ENCODE measurements at regions not wholly inside any gene's neighbourhood (a gene's known extent, or its start where the extent isn't known, plus 50 kb on each side); places are given as distances from the start of the nearest gene placed in this dataset.

- H3K4me3 ChIP-seq (ENCODE audit: low read length): no peak overlapping the region
- DNase-seq (ENCODE audit: low read depth, low spot score): no peak
Observed at GRCh38 chr1:244998717-244999346, 134.5 kb upstream of the HNRNPU start.

DNA sequence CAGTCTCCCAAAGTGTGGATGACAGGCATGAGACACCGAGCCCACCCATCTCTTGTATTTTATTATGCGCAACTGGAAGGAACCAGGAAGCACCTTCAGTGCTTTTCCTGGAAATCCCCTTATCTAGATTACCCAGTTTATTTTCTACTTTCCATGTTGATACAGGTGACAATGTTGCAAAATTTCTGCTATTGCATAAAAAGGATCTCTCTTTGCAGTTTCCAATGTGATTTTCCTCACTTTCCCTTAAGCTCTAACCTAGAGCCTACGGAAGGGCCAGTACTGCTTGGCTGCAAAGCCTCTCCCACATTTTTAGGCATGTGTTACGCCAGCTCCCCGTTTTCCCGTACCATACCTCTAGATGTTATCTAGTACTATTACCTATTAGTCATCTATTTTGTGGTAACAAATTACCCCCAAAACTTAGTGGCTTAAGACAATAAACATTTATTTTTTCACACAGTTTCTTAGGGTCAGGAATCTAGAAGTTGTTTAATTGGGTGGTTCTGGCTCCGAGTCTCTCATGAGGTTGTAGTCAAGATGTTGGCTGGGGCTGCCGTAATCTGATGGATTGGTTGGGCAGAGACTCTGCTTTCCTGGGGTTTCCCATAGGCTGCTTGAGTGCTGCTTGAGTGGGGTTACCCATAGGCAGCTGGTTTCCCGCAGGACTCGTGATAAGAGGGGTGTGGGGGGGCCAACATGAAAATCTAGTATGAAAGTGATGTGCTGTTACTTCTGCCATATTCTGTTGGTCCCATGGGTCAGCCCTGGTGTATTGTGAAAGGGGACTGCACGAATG is 131.5 kb upstream of the HNRNPU start:
- DNase-seq (ENCODE audit: low read depth, low spot score): no peak
- H3K4me3 ChIP-seq (ENCODE audit: low read length): no peak overlapping the region

GRCh38 chr1:244992833-244993232 is 128.5 kb upstream of the HNRNPU start:
- DNase-seq (ENCODE audit: low read depth, low spot score): no peak
- H3K4me3 ChIP-seq (ENCODE audit: low read length): no peak overlapping the region

GRCh38 chr1:244989813-244990212 is 125.5 kb upstream of the HNRNPU start:
- DNase-seq (ENCODE audit: low read depth, low spot score): no peak
- no peak overlapping the region for H3K4me3 ChIP-seq (ENCODE audit: low read length)

DNA sequence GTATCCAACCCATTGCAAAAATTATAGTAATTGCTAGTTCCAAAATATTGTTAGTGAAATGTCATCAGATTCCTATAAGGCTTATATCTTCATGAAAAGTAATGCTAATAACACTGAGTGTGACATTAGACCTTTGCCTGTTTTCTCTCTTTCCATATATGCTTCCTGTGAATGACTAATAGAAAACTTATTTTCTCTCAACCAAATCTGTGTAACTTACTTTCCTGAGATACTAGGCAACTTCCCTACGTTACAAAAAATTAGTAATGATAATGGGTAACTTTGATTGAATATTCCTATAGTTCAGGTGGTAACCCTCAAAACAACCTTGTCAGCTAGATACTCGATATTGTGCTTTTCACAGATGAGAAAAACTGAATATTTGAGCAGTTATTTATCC is 124.2 kb upstream of the HNRNPU start:
- no peak for DNase-seq (ENCODE audit: low read depth, low spot score)

GRCh38 chr1:244980605-244981004 is 116.3 kb upstream of the HNRNPU start:
- no peak overlapping the region for H3K4me3 ChIP-seq (ENCODE audit: low read length)
- DNase-seq (ENCODE audit: low read depth, low spot score): no peak

More for the DNA sequence above, 124.2 kb upstream of the HNRNPU start:
- no peak overlapping the region for H3K4me3 ChIP-seq (ENCODE audit: low read length)

GRCh38 chr1:244974550-244974949 is 110.2 kb upstream of the HNRNPU start:
- DNase-seq (ENCODE audit: low read depth, low spot score): no peak
- no peak overlapping the region for H3K4me3 ChIP-seq (ENCODE audit: low read length)

DNA sequence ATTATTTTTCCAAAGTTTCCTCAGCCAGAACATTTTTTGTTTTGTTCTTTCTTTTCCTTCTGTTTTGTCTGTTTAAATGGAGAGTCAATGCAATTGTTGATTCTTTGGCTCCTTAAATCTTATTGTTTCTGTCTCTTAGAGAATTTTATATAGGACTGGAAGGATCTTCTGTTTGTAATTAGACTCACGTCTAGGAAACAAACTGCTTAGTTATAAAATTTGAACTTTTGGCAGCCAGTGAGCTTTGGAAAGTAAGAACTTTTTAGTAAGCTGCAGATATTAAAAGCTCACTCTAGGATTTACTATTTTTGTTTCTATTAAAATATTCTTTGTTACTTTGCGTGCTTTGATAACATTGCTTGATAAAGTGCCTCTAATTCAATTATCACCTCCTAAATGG is 109.8 kb upstream of the HNRNPU start:
- no peak overlapping the region for H3K4me3 ChIP-seq (ENCODE audit: low read length)
- no peak for DNase-seq (ENCODE audit: low read depth, low spot score)

DNA sequence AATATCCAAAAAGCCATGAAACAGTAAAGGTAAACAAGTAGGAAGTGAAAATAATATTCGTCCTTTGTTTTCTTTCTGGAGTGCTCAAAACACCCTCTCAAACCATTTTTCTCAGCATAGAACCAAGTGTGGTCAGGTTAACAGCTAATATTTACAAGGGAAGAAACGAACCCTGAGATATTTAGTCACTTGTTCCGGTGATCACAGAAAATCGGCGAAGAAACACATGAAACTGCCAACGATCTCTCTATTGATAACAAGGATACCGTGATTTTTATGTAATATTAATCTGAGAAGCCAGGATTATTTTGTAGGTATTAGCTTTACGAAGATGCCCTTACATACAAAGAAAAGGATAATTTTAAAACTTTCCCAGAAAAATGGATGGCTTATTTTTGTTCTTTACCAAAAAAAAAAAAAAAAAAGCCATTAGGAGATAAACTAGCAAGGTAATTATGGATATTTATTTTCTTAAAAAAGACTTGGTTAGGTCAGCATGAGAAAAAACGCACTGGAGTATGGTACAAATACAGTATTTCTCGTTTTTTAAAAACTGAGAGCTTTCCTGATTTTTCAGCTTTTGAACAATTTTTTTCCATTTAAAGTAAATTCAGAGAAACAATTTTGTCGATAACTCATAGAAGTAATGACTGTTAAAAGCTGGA is 107.3 kb upstream of the HNRNPU start:
- DNase-seq (ENCODE audit: low read depth, low spot score): no peak

GRCh38 chr1:244970744-244971551 is 106.6 kb upstream of the HNRNPU start:
- peak; percentile 90 for DNase-seq (ENCODE audit: low read depth, low spot score)

More for the DNA sequence above, 107.3 kb upstream of the HNRNPU start:
- peak overlapping the region; percentile 77 for H3K4me3 ChIP-seq (ENCODE audit: low read length)

GRCh38 chr1:244970236-244970743 is 105.9 kb upstream of the HNRNPU start:
- peak overlapping the region; percentile 77 for H3K4me3 ChIP-seq (ENCODE audit: low read length)
- no peak for DNase-seq (ENCODE audit: low read depth, low spot score)

More at GRCh38 chr1:244970744-244971551, 106.6 kb upstream of the HNRNPU start:
- peak overlapping the region; percentile 77 for H3K4me3 ChIP-seq (ENCODE audit: low read length)

- H3K4me3 ChIP-seq (ENCODE audit: low read length): peak overlapping the region; percentile 67
- DNase-seq (ENCODE audit: low read depth, low spot score): peak; percentile 32
Observed at GRCh38 chr1:244969355-244970235, 105.3 kb upstream of the HNRNPU start.

GRCh38 chr1:244968881-244969280 is 104.5 kb upstream of the HNRNPU start:
- DNase-seq (ENCODE audit: low read depth, low spot score): no peak
- no peak overlapping the region for H3K4me3 ChIP-seq (ENCODE audit: low read length)

- H3K4me3 ChIP-seq (ENCODE audit: low read length): no peak overlapping the region
- DNase-seq (ENCODE audit: low read depth, low spot score): no peak
Observed at GRCh38 chr1:244968471-244968871, 104.1 kb upstream of the HNRNPU start.

DNA sequence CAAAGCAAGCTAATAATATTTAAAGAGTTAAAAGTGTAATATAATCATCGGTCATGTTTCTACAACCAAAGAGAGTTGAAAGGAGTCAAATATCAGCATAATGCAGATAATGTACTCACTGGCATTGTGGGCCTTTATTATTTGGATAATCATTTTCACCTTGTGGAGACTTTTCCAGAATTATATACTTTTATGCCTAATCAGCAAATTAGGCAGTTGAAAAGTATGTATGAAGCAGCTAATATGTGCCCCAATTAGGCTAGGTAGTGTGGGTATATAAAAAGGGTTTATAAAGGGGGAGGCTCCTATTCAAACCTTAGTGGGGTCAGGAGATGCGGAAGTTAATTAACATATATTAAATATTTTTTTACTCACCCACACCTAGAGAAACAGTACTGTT is 102.8 kb upstream of the HNRNPU start:
- no peak for DNase-seq (ENCODE audit: low read depth, low spot score)

DNA sequence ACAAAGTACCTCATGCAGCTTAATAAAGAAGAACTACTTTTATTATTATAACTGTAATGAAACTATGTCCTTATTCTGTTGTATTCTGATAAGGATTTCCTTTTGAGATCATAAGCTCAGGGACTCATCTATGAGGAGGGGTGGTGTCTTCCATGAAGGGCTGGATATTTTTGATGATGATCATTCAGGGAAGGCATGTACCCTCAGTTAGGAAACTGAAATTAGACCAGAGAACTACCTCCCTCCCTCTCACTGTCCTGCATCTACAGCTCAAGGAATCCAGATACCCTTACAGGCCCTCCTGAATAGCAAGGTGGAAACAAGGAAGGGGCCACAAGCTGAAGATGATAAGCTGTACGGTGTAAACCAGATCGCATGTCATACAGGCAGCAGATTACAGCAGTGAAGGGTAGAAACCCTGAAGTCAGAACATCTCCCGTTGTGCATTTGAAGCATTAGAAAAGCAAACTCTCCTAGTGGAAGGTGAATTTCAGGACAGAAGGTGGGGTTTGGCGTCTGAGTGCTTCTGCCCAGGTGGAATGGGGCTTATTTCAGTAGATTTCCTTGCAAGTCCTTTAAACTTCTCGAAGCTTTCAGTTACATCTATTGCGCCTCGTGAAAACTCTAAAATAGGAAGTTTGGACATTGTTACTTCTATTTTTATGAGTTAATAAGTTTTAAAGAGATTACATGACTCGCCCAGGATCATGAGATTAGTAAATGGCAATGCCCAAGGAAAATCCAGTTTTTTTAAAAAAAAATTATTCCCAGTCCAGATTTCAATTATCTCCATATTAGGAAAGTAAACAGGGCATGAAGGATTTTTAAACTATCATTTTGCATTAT is 101.1 kb upstream of the HNRNPU start:
- H3K4me3 ChIP-seq (ENCODE audit: low read length): no peak overlapping the region
- DNase-seq (ENCODE audit: low read depth, low spot score): no peak

More for the DNA sequence above, 102.8 kb upstream of the HNRNPU start:
- H3K4me3 ChIP-seq (ENCODE audit: low read length): no peak overlapping the region
